ENCODE measurements at regions not wholly inside any gene's neighbourhood (a gene's known extent, or its start where the extent isn't known, plus 50 kb on each side); places are given as distances from the start of the nearest gene placed in this dataset.

- Histone ChIP-seq H3K27me3 (no peaks in the 10 kb centered on the region), H3K4me1 (no peaks in the 10 kb centered on the region), H3K36me3 (no peaks in the 10 kb centered on the region), H3K4me3 (no peak overlapping the region), H3K27ac (no peak overlapping the region), H3K9me3 (no peaks in the 10 kb centered on the region)
- DNase-seq: no peak
- intact Hi-C loops (cut with DNase I; ENCODE audit: low total_unique reads): no loop called here
- TF ChIP-seq, protein P1, sequence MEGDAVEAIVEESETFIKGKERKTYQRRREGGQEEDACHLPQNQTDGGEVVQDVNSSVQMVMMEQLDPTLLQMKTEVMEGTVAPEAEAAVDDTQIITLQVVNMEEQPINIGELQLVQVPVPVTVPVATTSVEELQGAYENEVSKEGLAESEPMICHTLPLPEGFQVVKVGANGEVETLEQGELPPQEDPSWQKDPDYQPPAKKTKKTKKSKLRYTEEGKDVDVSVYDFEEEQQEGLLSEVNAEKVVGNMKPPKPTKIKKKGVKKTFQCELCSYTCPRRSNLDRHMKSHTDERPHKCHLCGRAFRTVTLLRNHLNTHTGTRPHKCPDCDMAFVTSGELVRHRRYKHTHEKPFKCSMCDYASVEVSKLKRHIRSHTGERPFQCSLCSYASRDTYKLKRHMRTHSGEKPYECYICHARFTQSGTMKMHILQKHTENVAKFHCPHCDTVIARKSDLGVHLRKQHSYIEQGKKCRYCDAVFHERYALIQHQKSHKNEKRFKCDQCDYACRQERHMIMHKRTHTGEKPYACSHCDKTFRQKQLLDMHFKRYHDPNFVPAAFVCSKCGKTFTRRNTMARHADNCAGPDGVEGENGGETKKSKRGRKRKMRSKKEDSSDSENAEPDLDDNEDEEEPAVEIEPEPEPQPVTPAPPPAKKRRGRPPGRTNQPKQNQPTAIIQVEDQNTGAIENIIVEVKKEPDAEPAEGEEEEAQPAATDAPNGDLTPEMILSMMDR (IDR thresholded peaks at IDR 0.05): no peak
These were observed 61.7 kb upstream of the IRX4 start for GRCh38 chr5:1944408-1944807.

- Histone ChIP-seq H3K27ac (no peak overlapping the region), H3K4me1 (no peaks in the 10 kb centered on the region), H3K27me3 (no peaks in the 10 kb centered on the region), H3K9me3 (no peaks in the 10 kb centered on the region), H3K36me3 (no peaks in the 10 kb centered on the region), H3K4me3 (no peak overlapping the region)
- no peak for DNase-seq
- TF ChIP-seq, protein P1 (IDR thresholded peaks at IDR 0.05): no peak
- intact Hi-C loops (cut with DNase I; ENCODE audit: low total_unique reads): no loop called here
These were observed 60.8 kb upstream of the IRX4 start for GRCh38 chr5:1943481-1943880.

DNA sequence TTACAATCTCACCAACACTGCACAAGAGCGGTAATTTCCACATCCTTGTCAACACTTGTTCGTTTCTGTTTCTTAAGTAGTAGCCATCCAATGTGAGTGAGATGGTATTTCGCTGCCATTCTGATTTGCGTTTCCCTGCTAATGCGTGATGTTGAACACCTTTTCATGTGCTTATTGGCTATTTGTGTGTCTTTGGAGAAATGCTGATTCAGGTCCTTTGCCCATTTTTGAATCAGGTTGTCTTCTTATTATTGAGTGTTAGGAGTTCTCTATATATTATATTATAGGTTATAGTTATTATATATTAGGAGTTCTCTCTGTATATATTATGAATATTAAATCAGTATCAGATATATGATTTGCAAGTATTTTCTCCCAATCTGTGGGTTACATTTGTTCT is 59.9 kb upstream of the IRX4 start:
- no peak for DNase-seq
- H3K9me3 ChIP-seq: no peaks in the 10 kb centered on the region
- H3K27me3 ChIP-seq: no peaks in the 10 kb centered on the region
- no peak overlapping the region for H3K4me3 ChIP-seq
- H3K36me3 ChIP-seq: no peaks in the 10 kb centered on the region
- TF ChIP-seq, protein P1 (IDR thresholded peaks at IDR 0.05): no peak
- intact Hi-C loops (cut with DNase I; ENCODE audit: low total_unique reads): no loop called here
- no peak overlapping the region for H3K27ac ChIP-seq
- no peaks in the 10 kb centered on the region for H3K4me1 ChIP-seq

- TF ChIP-seq, protein P1 (IDR thresholded peaks at IDR 0.05): no peak
- H3K27ac ChIP-seq: no peak overlapping the region
- H3K36me3 ChIP-seq: no peaks in the 10 kb centered on the region
- H3K4me3 ChIP-seq: no peak overlapping the region
- H3K9me3 ChIP-seq: no peaks in the 10 kb centered on the region
- H3K27me3 ChIP-seq: no peaks in the 10 kb centered on the region
- H3K4me1 ChIP-seq: no peaks in the 10 kb centered on the region
- intact Hi-C loops (cut with DNase I; ENCODE audit: low total_unique reads): no loop called here
- DNase-seq: no peak
These were observed 59.4 kb upstream of the IRX4 start for GRCh38 chr5:1942158-1942557.

DNA sequence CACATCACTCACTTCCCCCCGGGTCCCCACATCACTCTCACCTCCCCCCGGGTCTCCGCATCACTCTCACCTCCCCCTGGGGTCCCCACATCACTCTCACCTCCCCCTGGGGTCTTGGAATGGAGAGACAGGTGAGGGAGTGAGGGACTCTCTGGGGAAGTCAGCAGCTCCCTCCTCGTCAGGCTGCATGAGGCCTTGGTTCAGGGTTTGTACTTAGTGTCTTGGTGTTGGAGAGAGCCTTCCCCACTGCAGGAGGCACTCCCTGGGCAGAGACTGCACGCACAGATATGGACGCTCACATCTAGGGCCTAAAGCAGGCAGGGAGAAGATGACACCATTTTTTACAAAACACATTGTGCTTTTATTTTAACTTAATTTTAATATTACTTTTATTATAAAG is 56.5 kb upstream of the IRX4 start:
- no peak overlapping the region for H3K4me3 ChIP-seq
- no peak overlapping the region for H3K27ac ChIP-seq
- H3K9me3 ChIP-seq: no peaks in the 10 kb centered on the region
- H3K36me3 ChIP-seq: peaks cover 0 to 10% (median 0%) of the 10 kb centered on the region in 3 donors
- DNase-seq: no peak
- intact Hi-C loops (cut with DNase I; ENCODE audit: low total_unique reads): no loop called here
- TF ChIP-seq, protein P1 (IDR thresholded peaks at IDR 0.05): no peak
- no peaks in the 10 kb centered on the region for H3K4me1 ChIP-seq
- H3K27me3 ChIP-seq: no peaks in the 10 kb centered on the region

DNA sequence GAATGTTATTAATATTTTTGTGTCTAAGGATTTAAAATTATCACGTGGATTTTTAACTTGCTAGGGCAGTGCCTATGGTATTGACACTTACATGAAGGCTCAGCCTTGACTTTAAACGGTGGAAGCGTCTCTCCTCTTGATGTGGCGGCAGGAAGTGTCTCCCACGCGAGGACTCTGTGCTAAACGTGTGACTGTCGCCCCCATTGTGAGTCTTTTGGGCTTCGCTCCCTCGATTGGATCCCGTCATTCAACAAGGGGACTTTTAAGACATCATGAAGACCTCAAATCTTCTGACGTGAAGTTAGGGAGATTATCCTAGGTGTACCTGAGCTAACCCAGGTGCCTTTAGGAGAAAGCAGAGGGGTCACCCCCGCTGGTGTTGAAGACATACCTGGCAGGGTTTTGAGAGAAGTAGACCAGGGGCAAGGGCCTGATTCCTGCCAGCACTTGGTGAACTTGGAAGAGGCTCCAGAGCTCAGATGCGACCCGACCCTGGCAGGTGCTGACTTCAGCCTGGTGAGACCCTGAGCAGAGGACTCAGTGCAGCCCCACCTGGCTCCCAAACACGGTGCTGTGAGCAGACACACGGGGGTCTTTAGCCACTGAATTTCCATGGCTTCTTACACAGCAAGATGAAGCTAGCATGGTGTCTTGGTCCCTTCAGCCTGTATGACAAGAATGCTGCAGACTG is 55.7 kb upstream of the IRX4 start:
- Histone ChIP-seq H3K4me1 (no peaks in the 10 kb centered on the region), H3K27me3 (no peaks in the 10 kb centered on the region), H3K36me3 (peaks cover 0 to 16% (median 0%) of the 10 kb centered on the region in 3 donors), H3K9me3 (no peaks in the 10 kb centered on the region), H3K4me3 (no peak overlapping the region), H3K27ac (no peak overlapping the region)
- TF ChIP-seq, protein P1 (IDR thresholded peaks at IDR 0.05): no peak
- DNase-seq: no peak
- intact Hi-C loops (cut with DNase I; ENCODE audit: low total_unique reads): no loop called here

Data from tibial artery (tissue), 4 donors.